Chondrocyte (in vitro differentiated cells): ENCODE measurements at regions not wholly inside any gene's neighbourhood (a gene's known extent, or its start where the extent isn't known, plus 50 kb on each side); places are given as distances from the start of the nearest gene placed in this dataset.

Experiments
- DNase-seq: peaks from one replicate; pipeline ENCODE4 v3.0.0; 2021; ENCODE audit warnings: mixed read lengths, low spot score
- H3K27ac Mint-ChIP-seq: one replicate; pipeline ENCODE4 v1.8.0; 2021; ENCODE audit warnings: mild to moderate bottlenecking, moderate library complexity, mixed read lengths; ENCODE audit not compliant: unreplicated experiment
- H3K27me3 Mint-ChIP-seq: 2 replicates; pipeline ENCODE4 v1.8.0; 2021; ENCODE audit warnings: low read depth, mixed read lengths
- H3K36me3 Mint-ChIP-seq: 2 replicates; pipeline ENCODE4 v1.8.0; 2021; ENCODE audit warnings: low read depth, mixed read lengths
- H3K4me1 Mint-ChIP-seq: 2 replicates; pipeline ENCODE4 v1.8.0; 2021; ENCODE audit warnings: low read depth, mild to moderate bottlenecking, mixed read lengths
- H3K4me3 Mint-ChIP-seq: one replicate; pipeline ENCODE4 v1.8.0; 2021; ENCODE audit warnings: mild to moderate bottlenecking, moderate library complexity, mixed read lengths; ENCODE audit not compliant: unreplicated experiment
- H3K9me3 Mint-ChIP-seq: 2 replicates; pipeline ENCODE4 v1.8.0; 2021; ENCODE audit warnings: low read depth, mixed read lengths
- TF ChIP-seq, protein P1 (sequence below): fragments of 200-600 bp; sonication (generic); IDR thresholded peaks from 2 replicates; pipeline ENCODE4 v1.5.0; 2021; ENCODE audit warnings: antibody characterized with exemption, mild to moderate bottlenecking, moderate library complexity

- H3K36me3 Mint-ChIP-seq: no peaks in the 10 kb centered on the region
These were observed 124.7 kb downstream of the CD24 start for GRCh38 chr6:106849676-106850332.

DNA sequence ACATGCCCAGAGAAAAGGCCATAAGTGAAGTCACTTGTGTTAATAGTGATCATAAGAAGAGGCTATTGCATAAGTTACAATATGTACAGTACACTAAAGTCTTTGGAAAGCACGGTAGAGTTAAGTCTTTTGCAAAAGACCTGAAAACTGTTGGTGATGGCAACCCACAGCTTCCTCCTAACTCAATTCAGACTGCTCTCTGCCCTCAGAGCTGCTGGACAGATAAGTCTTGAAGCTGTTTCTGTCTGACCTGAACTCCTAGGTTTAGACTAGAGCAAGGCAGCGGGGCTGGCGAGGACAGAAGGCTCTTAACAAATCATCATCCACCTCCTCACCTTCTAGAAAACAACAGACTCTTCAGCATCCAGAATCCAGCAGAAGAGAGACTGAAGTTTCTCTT, 125.4 kb downstream of the CD24 start:
- H3K27me3 Mint-ChIP-seq: peaks cover 15% of the 10 kb centered on the region
- DNase-seq: no peak
- H3K4me3 Mint-ChIP-seq: no peak overlapping the region
- TF ChIP-seq, protein P1, sequence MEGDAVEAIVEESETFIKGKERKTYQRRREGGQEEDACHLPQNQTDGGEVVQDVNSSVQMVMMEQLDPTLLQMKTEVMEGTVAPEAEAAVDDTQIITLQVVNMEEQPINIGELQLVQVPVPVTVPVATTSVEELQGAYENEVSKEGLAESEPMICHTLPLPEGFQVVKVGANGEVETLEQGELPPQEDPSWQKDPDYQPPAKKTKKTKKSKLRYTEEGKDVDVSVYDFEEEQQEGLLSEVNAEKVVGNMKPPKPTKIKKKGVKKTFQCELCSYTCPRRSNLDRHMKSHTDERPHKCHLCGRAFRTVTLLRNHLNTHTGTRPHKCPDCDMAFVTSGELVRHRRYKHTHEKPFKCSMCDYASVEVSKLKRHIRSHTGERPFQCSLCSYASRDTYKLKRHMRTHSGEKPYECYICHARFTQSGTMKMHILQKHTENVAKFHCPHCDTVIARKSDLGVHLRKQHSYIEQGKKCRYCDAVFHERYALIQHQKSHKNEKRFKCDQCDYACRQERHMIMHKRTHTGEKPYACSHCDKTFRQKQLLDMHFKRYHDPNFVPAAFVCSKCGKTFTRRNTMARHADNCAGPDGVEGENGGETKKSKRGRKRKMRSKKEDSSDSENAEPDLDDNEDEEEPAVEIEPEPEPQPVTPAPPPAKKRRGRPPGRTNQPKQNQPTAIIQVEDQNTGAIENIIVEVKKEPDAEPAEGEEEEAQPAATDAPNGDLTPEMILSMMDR: no peak
- H3K9me3 Mint-ChIP-seq: peaks cover 9% of the 10 kb centered on the region
- no peaks in the 10 kb centered on the region for H3K36me3 Mint-ChIP-seq
- no peaks in the 10 kb centered on the region for H3K4me1 Mint-ChIP-seq
- no peak overlapping the region for H3K27ac Mint-ChIP-seq

More at GRCh38 chr6:106849676-106850332, 124.7 kb downstream of the CD24 start:
- Mint-ChIP-seq H3K4me3 (no peak overlapping the region), H3K9me3 (peaks cover 9% of the 10 kb centered on the region), H3K27me3 (peaks cover 12% of the 10 kb centered on the region), H3K27ac (no peak overlapping the region), H3K4me1 (no peaks in the 10 kb centered on the region)
- DNase-seq: no peak
- TF ChIP-seq, protein P1: no peak

DNA sequence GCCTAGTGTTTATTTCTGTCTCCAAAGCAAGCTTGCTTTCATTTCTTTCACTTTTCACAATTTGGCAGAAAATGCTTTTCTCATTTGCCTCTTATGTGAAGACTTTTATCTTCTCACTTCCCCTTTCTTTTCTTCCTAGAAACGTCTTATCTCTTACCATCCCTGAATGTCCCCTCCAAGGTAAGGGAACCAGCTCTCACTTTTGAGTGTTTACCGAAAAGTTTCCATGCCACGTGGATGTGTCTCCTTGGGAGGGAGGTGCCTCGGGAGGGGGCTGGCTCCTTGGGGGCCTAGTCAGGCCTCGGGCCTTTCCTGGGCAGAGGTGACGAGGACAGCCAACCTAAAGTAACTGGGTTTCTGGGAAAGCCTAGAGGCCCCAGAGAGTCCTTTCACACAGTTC, 127.4 kb downstream of the CD24 start:
- Mint-ChIP-seq H3K27me3 (peaks cover 30% of the 10 kb centered on the region), H3K4me3 (no peak overlapping the region), H3K9me3 (peaks cover 3% of the 10 kb centered on the region), H3K27ac (no peak overlapping the region), H3K4me1 (no peaks in the 10 kb centered on the region), H3K36me3 (no peaks in the 10 kb centered on the region)
- TF ChIP-seq, protein P1: no peak
- no peak for DNase-seq

- H3K27ac Mint-ChIP-seq: no peak overlapping the region
- peaks cover 35% of the 10 kb centered on the region for H3K27me3 Mint-ChIP-seq
These were observed 129.6 kb downstream of the CD24 start for GRCh38 chr6:106844930-106845329.

GRCh38 chr6:106832766-106833510, 141.6 kb downstream of the CD24 start:
- TF ChIP-seq, protein P1: no peak
- H3K36me3 Mint-ChIP-seq: no peaks in the 10 kb centered on the region
- H3K27ac Mint-ChIP-seq: no peak overlapping the region
- no peak for DNase-seq
- H3K9me3 Mint-ChIP-seq: peaks cover 7% of the 10 kb centered on the region
- peaks cover 35% of the 10 kb centered on the region for H3K27me3 Mint-ChIP-seq
- H3K4me3 Mint-ChIP-seq: no peak overlapping the region
- H3K4me1 Mint-ChIP-seq: no peaks in the 10 kb centered on the region

More at GRCh38 chr6:106844930-106845329, 129.6 kb downstream of the CD24 start:
- Mint-ChIP-seq H3K4me1 (no peaks in the 10 kb centered on the region), H3K9me3 (no peaks in the 10 kb centered on the region), H3K36me3 (no peaks in the 10 kb centered on the region), H3K4me3 (no peak overlapping the region)
- no peak for DNase-seq
- TF ChIP-seq, protein P1: no peak
